ENCODE measurements at regions not wholly inside any gene's neighbourhood (a gene's known extent, or its start where the extent isn't known, plus 50 kb on each side); places are given as distances from the start of the nearest gene placed in this dataset.

GRCh38 chr4:152239216-152239615 is 296.7 kb downstream of the FBXW7 start:
- DNase-seq (ENCODE audit: low read depth, low spot score): no peak
- no peak overlapping the region for H3K4me3 ChIP-seq (ENCODE audit: low read length)

- DNase-seq (ENCODE audit: low read depth, low spot score): no peak
- no peak overlapping the region for H3K4me3 ChIP-seq (ENCODE audit: low read length)
Observed at GRCh38 chr4:152236519-152237056, 299.3 kb downstream of the FBXW7 start.

GRCh38 chr4:152235718-152236117 is 300.2 kb downstream of the FBXW7 start:
- no peak overlapping the region for H3K4me3 ChIP-seq (ENCODE audit: low read length)
- DNase-seq (ENCODE audit: low read depth, low spot score): no peak

- no peak for DNase-seq (ENCODE audit: low read depth, low spot score)
- H3K4me3 ChIP-seq (ENCODE audit: low read length): no peak overlapping the region
Observed at GRCh38 chr4:152234571-152234970, 301.3 kb downstream of the FBXW7 start.

- DNase-seq (ENCODE audit: low read depth, low spot score): no peak
- H3K4me3 ChIP-seq (ENCODE audit: low read length): no peak overlapping the region
Observed at GRCh38 chr4:152232271-152232670, 303.6 kb downstream of the FBXW7 start.

GRCh38 chr4:152229782-152230289 is 306.1 kb downstream of the FBXW7 start:
- DNase-seq (ENCODE audit: low read depth, low spot score): no peak

GRCh38 chr4:152225680-152226079 is 310.2 kb downstream of the FBXW7 start:
- H3K4me3 ChIP-seq (ENCODE audit: low read length): no peak overlapping the region
- DNase-seq (ENCODE audit: low read depth, low spot score): no peak

More at GRCh38 chr4:152229782-152230289, 306.1 kb downstream of the FBXW7 start:
- no peak overlapping the region for H3K4me3 ChIP-seq (ENCODE audit: low read length)

GRCh38 chr4:152224721-152225420 is 311.0 kb downstream of the FBXW7 start:
- no peak overlapping the region for H3K4me3 ChIP-seq (ENCODE audit: low read length)
- no peak for DNase-seq (ENCODE audit: low read depth, low spot score)

GRCh38 chr4:152224223-152224622 is 311.7 kb downstream of the FBXW7 start:
- H3K4me3 ChIP-seq (ENCODE audit: low read length): no peak overlapping the region
- no peak for DNase-seq (ENCODE audit: low read depth, low spot score)

- DNase-seq (ENCODE audit: low read depth, low spot score): no peak
- no peak overlapping the region for H3K4me3 ChIP-seq (ENCODE audit: low read length)
Observed at GRCh38 chr4:152223600-152223999, 312.3 kb downstream of the FBXW7 start.

- no peak for DNase-seq (ENCODE audit: low read depth, low spot score)
- no peak overlapping the region for H3K4me3 ChIP-seq (ENCODE audit: low read length)
Observed at GRCh38 chr4:152221816-152222516, 313.9 kb downstream of the FBXW7 start.

- H3K4me3 ChIP-seq (ENCODE audit: low read length): no peak overlapping the region
- DNase-seq (ENCODE audit: low read depth, low spot score): no peak
Observed at GRCh38 chr4:152220201-152220666, 315.7 kb downstream of the FBXW7 start.

GRCh38 chr4:152218576-152218975 is 317.3 kb downstream of the FBXW7 start:
- DNase-seq (ENCODE audit: low read depth, low spot score): no peak
- no peak overlapping the region for H3K4me3 ChIP-seq (ENCODE audit: low read length)

- no peak for DNase-seq (ENCODE audit: low read depth, low spot score)
- H3K4me3 ChIP-seq (ENCODE audit: low read length): no peak overlapping the region
Observed at GRCh38 chr4:152217896-152218295, 318.0 kb downstream of the FBXW7 start.

GRCh38 chr4:152211936-152212653 is 323.8 kb downstream of the FBXW7 start:
- DNase-seq (ENCODE audit: low read depth, low spot score): no peak
- H3K4me3 ChIP-seq (ENCODE audit: low read length): no peak overlapping the region

GRCh38 chr4:152209772-152210493 is 326.0 kb downstream of the FBXW7 start:
- no peak for DNase-seq (ENCODE audit: low read depth, low spot score)
- H3K4me3 ChIP-seq (ENCODE audit: low read length): no peak overlapping the region

GRCh38 chr4:152207378-152207720 is 328.5 kb downstream of the FBXW7 start:
- H3K4me3 ChIP-seq (ENCODE audit: low read length): no peak overlapping the region

GRCh38 chr4:152206646-152207377 is 329.1 kb downstream of the FBXW7 start:
- H3K4me3 ChIP-seq (ENCODE audit: low read length): no peak overlapping the region
- DNase-seq (ENCODE audit: low read depth, low spot score): no peak

More at GRCh38 chr4:152207378-152207720, 328.5 kb downstream of the FBXW7 start:
- DNase-seq (ENCODE audit: low read depth, low spot score): no peak
